Colonic mucosa (tissue), 4 donors: ENCODE measurements at regions not wholly inside any gene's neighbourhood (a gene's known extent, or its start where the extent isn't known, plus 50 kb on each side); places are given as distances from the start of the nearest gene placed in this dataset.

ENCODE experiments used
- DNase-seq: peaks from one replicate; pipeline ENCODE4 v3.0.0-alpha.2; 2020
- H3K27ac ChIP-seq: fragments of 200-600 bp; one replicate; pipeline ENCODE4 v1.8.0; 2021
- H3K27me3 ChIP-seq: fragments of 200-600 bp; one replicate; pipeline ENCODE4 v1.8.0; 2021
- H3K36me3 ChIP-seq: fragments of 200-600 bp; one replicate; pipeline ENCODE4 v1.8.0; 2021
- H3K4me1 ChIP-seq: fragments of 200-600 bp; one replicate; pipeline ENCODE4 v1.8.0; 2021; ENCODE audit warnings: mild to moderate bottlenecking
- H3K4me3 ChIP-seq: fragments of 200-600 bp; one replicate; pipeline ENCODE4 v1.8.0; 2021
- H3K9ac ChIP-seq, 2 donors: one replicate each; pipeline ENCODE4 v1.7.0; 2013; ENCODE audit warnings: control low read depth in 2 of 2, low read depth in 2 of 2, low read length in 2 of 2
- H3K9me3 ChIP-seq: fragments of 200-600 bp; one replicate; pipeline ENCODE4 v1.8.0; 2021
- intact Hi-C: fragments of 100-400 bp; cut with DNase I; formaldehyde crosslinking; loops from one replicate; pipeline ENCODE4 v1.14.1; 2022
- TF ChIP-seq, protein P1 (sequence below): fragments of 200-600 bp; IDR thresholded peaks from one replicate; pipeline ENCODE4 v1.8.0; 2022; ENCODE audit warnings: antibody characterized with exemption, mild to moderate bottlenecking
- donor health status: healthy.
- donor health status: DM: no; HTN: no; CAD: no.
- donor health status: DM: no; HTN: no; CAD: no.

DNA sequence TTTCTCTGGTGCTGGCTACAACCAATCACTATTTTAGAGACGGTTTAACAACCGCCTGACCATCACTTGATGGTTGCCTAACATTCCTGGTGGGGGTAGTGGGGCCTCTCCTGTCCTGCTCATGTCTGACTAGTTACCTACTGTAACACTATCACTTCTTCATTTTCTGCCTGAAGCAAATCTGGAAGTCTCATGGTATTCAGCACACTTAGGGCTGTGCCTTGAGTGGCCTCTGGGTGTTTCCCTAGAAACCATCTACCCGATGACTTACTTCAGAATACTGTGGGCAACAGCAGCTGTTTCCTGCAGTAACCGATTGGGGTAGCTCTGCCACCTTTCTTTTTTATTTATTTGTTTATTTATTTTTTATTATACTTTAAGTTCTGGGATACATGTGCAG is 880.1 kb upstream of the INTU start:
- no peaks in the 10 kb centered on the region for H3K9me3 ChIP-seq
- intact Hi-C loops = no loop called here
- no peaks in the 10 kb centered on the region for H3K36me3 ChIP-seq
- TF ChIP-seq, protein P1, sequence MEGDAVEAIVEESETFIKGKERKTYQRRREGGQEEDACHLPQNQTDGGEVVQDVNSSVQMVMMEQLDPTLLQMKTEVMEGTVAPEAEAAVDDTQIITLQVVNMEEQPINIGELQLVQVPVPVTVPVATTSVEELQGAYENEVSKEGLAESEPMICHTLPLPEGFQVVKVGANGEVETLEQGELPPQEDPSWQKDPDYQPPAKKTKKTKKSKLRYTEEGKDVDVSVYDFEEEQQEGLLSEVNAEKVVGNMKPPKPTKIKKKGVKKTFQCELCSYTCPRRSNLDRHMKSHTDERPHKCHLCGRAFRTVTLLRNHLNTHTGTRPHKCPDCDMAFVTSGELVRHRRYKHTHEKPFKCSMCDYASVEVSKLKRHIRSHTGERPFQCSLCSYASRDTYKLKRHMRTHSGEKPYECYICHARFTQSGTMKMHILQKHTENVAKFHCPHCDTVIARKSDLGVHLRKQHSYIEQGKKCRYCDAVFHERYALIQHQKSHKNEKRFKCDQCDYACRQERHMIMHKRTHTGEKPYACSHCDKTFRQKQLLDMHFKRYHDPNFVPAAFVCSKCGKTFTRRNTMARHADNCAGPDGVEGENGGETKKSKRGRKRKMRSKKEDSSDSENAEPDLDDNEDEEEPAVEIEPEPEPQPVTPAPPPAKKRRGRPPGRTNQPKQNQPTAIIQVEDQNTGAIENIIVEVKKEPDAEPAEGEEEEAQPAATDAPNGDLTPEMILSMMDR = no peak
- no peaks in the 10 kb centered on the region for H3K27me3 ChIP-seq
- H3K4me3 ChIP-seq = no peak overlapping the region
- DNase-seq = no peak
- H3K27ac ChIP-seq = no peak overlapping the region
- no peak overlapping the region for H3K9ac ChIP-seq
- H3K4me1 ChIP-seq = no peaks in the 10 kb centered on the region

DNA sequence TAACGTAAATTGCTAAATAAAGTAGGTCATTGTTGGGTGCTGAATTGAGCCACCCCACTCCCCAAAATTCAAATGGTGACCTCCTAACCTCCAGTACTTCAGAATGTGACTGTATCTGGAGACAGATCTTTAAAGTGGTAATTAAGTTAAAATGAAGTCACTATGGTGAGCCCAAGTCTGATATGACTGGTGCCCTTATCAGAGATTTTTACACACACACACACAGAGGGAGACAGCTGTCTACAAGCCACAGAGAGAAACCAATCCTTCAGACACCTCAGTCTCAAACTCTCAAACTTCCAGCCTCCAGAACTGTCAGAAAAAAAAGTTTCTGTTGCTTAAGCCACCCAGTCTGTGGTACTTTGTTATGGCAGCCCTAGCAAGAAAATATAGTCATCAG is 879.2 kb upstream of the INTU start:
- Histone ChIP-seq H3K4me1 (no peaks in the 10 kb centered on the region), H3K36me3 (no peaks in the 10 kb centered on the region), H3K27me3 (no peaks in the 10 kb centered on the region), H3K4me3 (no peak overlapping the region), H3K27ac (no peak overlapping the region), H3K9me3 (no peaks in the 10 kb centered on the region), H3K9ac (no peak overlapping the region)
- DNase-seq = no peak
- TF ChIP-seq, protein P1 = no peak
- intact Hi-C loops = no loop called here

DNA sequence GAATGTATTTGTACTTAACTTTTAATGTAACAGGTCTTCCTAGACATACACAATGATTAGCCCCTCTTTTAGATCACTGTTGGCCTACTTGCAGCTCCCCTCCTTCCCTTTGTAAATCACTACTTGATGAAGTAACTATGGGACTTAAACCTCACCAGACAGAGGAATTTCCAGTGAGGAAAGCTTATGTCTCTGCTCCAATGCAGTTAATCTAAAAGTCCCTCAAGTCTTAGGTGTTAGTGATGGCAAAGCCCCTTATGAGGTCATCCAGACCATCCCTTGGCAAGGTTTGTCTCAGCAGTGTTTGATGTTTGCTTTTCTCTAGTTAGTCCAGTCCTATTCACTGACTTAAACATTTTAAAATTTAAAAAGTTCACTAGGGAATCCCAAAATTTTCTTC is 877.3 kb upstream of the INTU start:
- intact Hi-C loops = no loop called here
- Histone ChIP-seq H3K9me3 (no peaks in the 10 kb centered on the region), H3K27me3 (no peaks in the 10 kb centered on the region), H3K4me1 (no peaks in the 10 kb centered on the region), H3K9ac (no peak overlapping the region), H3K27ac (no peak overlapping the region), H3K4me3 (no peak overlapping the region), H3K36me3 (no peaks in the 10 kb centered on the region)
- TF ChIP-seq, protein P1 = no peak
- DNase-seq = no peak

DNA sequence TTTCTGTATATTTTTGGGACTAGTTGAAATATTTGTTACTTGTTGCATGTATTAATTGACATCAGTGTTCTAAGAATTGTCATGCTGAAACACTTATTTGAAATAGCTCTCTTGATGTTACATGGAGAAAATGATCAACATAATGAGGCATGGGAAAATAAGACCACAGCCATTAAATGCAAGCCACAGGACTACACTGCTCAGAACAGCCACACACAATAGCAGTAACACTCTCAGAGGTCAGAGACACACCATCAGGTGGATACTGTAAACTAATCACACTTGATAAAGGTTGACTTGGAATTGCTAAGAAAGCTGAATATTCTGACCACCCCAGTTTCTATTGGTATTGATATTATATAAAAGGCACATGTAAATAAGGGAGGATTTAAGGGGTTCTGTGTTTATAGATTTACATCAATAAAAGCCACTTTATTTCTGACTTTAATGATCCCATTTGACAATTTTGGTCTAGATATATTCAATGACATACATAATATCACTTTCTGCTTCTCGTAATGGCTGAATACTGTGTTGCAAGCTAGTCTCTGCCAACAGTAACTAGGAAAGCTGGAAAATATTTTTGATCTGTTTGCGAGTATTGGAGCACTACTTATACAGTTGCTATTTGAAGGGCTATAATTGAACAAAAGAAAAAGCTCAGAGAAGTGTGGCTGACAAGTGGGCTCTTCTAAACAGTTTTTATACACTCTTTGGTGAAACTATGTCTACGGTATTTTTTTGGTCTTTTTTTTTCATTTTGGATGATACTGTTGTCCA is 876.5 kb upstream of the INTU start:
- H3K36me3 ChIP-seq = no peaks in the 10 kb centered on the region
- intact Hi-C loops = no loop called here
- TF ChIP-seq, protein P1 = no peak

DNA sequence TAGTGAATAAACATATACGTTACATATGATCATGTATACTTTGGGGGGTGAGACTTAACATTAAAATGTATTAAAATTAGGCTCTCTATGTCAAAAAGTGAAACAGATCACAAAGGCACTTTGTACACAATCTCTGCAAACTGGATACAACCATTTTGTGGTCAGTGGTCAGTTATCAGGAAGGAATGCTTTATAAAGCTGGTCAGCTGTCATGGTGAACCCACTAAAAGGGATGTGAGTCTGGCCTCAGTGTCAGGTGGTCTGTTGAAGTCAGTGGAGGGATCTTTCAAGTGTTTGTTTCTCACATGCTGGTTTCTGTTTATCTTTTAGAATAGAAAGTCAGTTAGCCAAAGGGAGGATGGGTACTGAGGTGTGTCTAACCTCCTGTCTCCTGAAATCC is 875.5 kb upstream of the INTU start:
- DNase-seq = no peak
- no peaks in the 10 kb centered on the region for H3K36me3 ChIP-seq
- intact Hi-C loops = no loop called here
- no peaks in the 10 kb centered on the region for H3K9me3 ChIP-seq
- TF ChIP-seq, protein P1 = no peak
- H3K27ac ChIP-seq = no peak overlapping the region
- no peaks in the 10 kb centered on the region for H3K4me1 ChIP-seq
- no peaks in the 10 kb centered on the region for H3K27me3 ChIP-seq
- H3K4me3 ChIP-seq = no peak overlapping the region
- H3K9ac ChIP-seq = no peak overlapping the region

More for the DNA sequence above, 876.5 kb upstream of the INTU start:
- Histone ChIP-seq H3K9me3 (no peaks in the 10 kb centered on the region), H3K9ac (no peak overlapping the region), H3K27me3 (no peaks in the 10 kb centered on the region), H3K27ac (no peak overlapping the region), H3K4me3 (no peak overlapping the region), H3K4me1 (no peaks in the 10 kb centered on the region)
- DNase-seq = no peak
